Testis (tissue), 2 donors: ENCODE measurements at regions not wholly inside any gene's neighbourhood (a gene's known extent, or its start where the extent isn't known, plus 50 kb on each side); places are given as distances from the start of the nearest gene placed in this dataset.

ENCODE experiments used
- DNase-seq: peaks from one replicate; pipeline ENCODE4 v3.0.0-alpha.2; 2019
- H3K27ac ChIP-seq, 2 donors: fragments of 200-600 bp; sonication (generic); one replicate each; pipeline ENCODE4 v1.5.1; 2019
- H3K27me3 ChIP-seq: fragments of 200-600 bp; sonication (generic); one replicate; pipeline ENCODE4 v1.5.1; 2019
- H3K36me3 ChIP-seq: fragments of 200-600 bp; sonication (generic); one replicate; pipeline ENCODE4 v1.5.1; 2017; ENCODE audit warnings: low read depth; ENCODE audit errors: missing control alignments
- H3K4me1 ChIP-seq: fragments of 200-600 bp; sonication (generic); one replicate; pipeline ENCODE4 v1.5.1; 2019
- H3K4me3 ChIP-seq, 2 donors: fragments of 200-600 bp; sonication (generic); one replicate each; pipeline ENCODE4 v1.5.1; 2017 to 2019
- H3K9me3 ChIP-seq: fragments of 200-600 bp; sonication (generic); one replicate; pipeline ENCODE4 v1.5.1; 2017
- CTCF ChIP-seq, 3 experiments: fragments of 450-650 bp in 2 of 3; fragments of 200-600 bp in 1 of 3; sonication (generic) in 1 of 3; IDR thresholded peaks; one replicate each; pipeline ENCODE4 v1.5.1; 2016 to 2019; ENCODE audit warnings: antibody characterized with exemption in 3 of 3, mild to moderate bottlenecking in 2 of 3, moderate library complexity in 1 of 3
- POLR2A ChIP-seq: fragments of 450-650 bp; IDR thresholded peaks from one replicate; pipeline ENCODE4 v1.6.1; 2017; ENCODE audit warnings: antibody characterized with exemption, mild to moderate bottlenecking, moderate library complexity
- WGBS, 2 donors: methylation state at CpG; one replicate each; pipeline ENCODE4 v1.1.5; 2018; 5-methylcytosine and 5-hydroxymethylcytosine counted together
- intact Hi-C: fragments of 100-400 bp; cut with DNase I; formaldehyde crosslinking; loops from one replicate; pipeline ENCODE4 v1.15.1; 2023; ENCODE audit warnings: low total_unique reads

GRCh38 chr9:81351166-81351565, 338.2 kb downstream of the TLE1 start:
- intact Hi-C loops = no loop called here
- 98% methylated on average over 2 of the region's 2 CpGs for WGBS, 2 donors

GRCh38 chr9:81344366-81344765, 345.0 kb downstream of the TLE1 start:
- Histone ChIP-seq H3K4me3 (no peak overlapping the region), H3K27ac (no peak overlapping the region), H3K36me3 (no peaks in the 10 kb centered on the region), H3K4me1 (no peaks in the 10 kb centered on the region), H3K27me3 (no peaks in the 10 kb centered on the region), H3K9me3 (no peaks in the 10 kb centered on the region)
- no peak for DNase-seq
- TF ChIP-seq CTCF (IDR thresholded peaks at IDR 0.05) (no peak), POLR2A (no peak)
- intact Hi-C loops = no loop called here
- WGBS, 2 donors = 92 to 94% methylated on average over 3 of the region's 3 CpGs

More at GRCh38 chr9:81351166-81351565, 338.2 kb downstream of the TLE1 start:
- DNase-seq = no peak
- Histone ChIP-seq H3K4me1 (no peaks in the 10 kb centered on the region), H3K27me3 (no peaks in the 10 kb centered on the region), H3K36me3 (no peaks in the 10 kb centered on the region), H3K9me3 (no peaks in the 10 kb centered on the region), H3K4me3 (no peak overlapping the region), H3K27ac (no peak overlapping the region)
- TF ChIP-seq CTCF (IDR thresholded peaks at IDR 0.05) = no peak
- no peak for TF ChIP-seq POLR2A

- H3K4me3 ChIP-seq = no peak overlapping the region
- no peaks in the 10 kb centered on the region for H3K27me3 ChIP-seq
- no peak for DNase-seq
- WGBS, 2 donors = 87 to 90% methylated on average over 3 of the region's 3 CpGs
- H3K27ac ChIP-seq = no peak overlapping the region
- H3K36me3 ChIP-seq = no peaks in the 10 kb centered on the region
- intact Hi-C loops = no loop called here
- no peaks in the 10 kb centered on the region for H3K9me3 ChIP-seq
- TF ChIP-seq CTCF (IDR thresholded peaks at IDR 0.05) (no peak), POLR2A (no peak)
- H3K4me1 ChIP-seq = no peaks in the 10 kb centered on the region
Observed at GRCh38 chr9:81335879-81336421, 353.4 kb downstream of the TLE1 start.

GRCh38 chr9:81321551-81321950, 367.8 kb downstream of the TLE1 start:
- intact Hi-C loops = no loop called here
- Histone ChIP-seq H3K36me3 (no peaks in the 10 kb centered on the region), H3K27me3 (no peaks in the 10 kb centered on the region), H3K4me3 (no peak overlapping the region), H3K4me1 (no peaks in the 10 kb centered on the region), H3K9me3 (no peaks in the 10 kb centered on the region), H3K27ac (no peak overlapping the region)
- WGBS, 2 donors = 71 to 78% methylated on average over 3 of the region's 3 CpGs
- TF ChIP-seq POLR2A = no peak
- TF ChIP-seq CTCF (IDR thresholded peaks at IDR 0.05) = no peak
- no peak for DNase-seq

- H3K4me1 ChIP-seq = no peaks in the 10 kb centered on the region
- TF ChIP-seq CTCF (IDR thresholded peaks at IDR 0.05) = no peak
- no peak for TF ChIP-seq POLR2A
Observed at GRCh38 chr9:81320909-81321482, 368.4 kb downstream of the TLE1 start.

More at GRCh38 chr9:81320909-81321482, 368.4 kb downstream of the TLE1 start:
- DNase-seq = no peak
- Histone ChIP-seq H3K36me3 (no peaks in the 10 kb centered on the region), H3K27me3 (no peaks in the 10 kb centered on the region), H3K9me3 (no peaks in the 10 kb centered on the region), H3K4me3 (no peak overlapping the region), H3K27ac (no peak overlapping the region)
- intact Hi-C loops = no loop called here
- 46 to 49% methylated on average over 4 of the region's 4 CpGs for WGBS, 2 donors
